ENCODE measurements at regions not wholly inside any gene's neighbourhood (a gene's known extent, or its start where the extent isn't known, plus 50 kb on each side); places are given as distances from the start of the nearest gene placed in this dataset.
A peak's percentile ranks its signal among the peaks of the same experiment; 100 is the strongest.
"Not testable (repeated sequence)": the region's sequence is repeated elsewhere in the genome, so short reads cannot be mapped to it uniquely, and the experiment has no call there.

GRCh38 chr18:66892388-66892787 is 288.5 kb upstream of the CDH19 start:
- H2BK12ac ChIP-seq (ENCODE audit: low read length); H3K79me1 ChIP-seq (ENCODE audit: low read depth, low read length); H2BK120ac ChIP-seq (ENCODE audit: low read depth, low read length); H2BK15ac ChIP-seq (ENCODE audit: low read length); H3K4me1 ChIP-seq (ENCODE audit: control insufficient read depth in 2 of 2, insufficient read depth in 1 of 2, low read depth in 1 of 2, low read length in 2 of 2); H3K27ac ChIP-seq (replicated peaks; ENCODE audit: low read length); H3K23ac ChIP-seq (ENCODE audit: low read depth, low read length, poor library complexity); H2AFZ ChIP-seq (ENCODE audit: low read length); H2BK5ac ChIP-seq (ENCODE audit: low read length); H3K4me3 ChIP-seq (ENCODE audit: low read length in 2 of 2); H3K27me3 ChIP-seq (ENCODE audit: control insufficient read depth in 3 of 3, insufficient read depth in 3 of 3, low read depth in 1 of 3, low read length in 3 of 3); H3K4ac ChIP-seq (ENCODE audit: low read length); DNase-seq (ENCODE audit: low spot score); H4K8ac ChIP-seq (ENCODE audit: low read depth, low read length); H4K91ac ChIP-seq (ENCODE audit: low read depth, low read length, poor library complexity); H3K9ac ChIP-seq (ENCODE audit: low read depth, low read length, poor library complexity); H3K36me3 ChIP-seq (replicated peaks in 1 of 2; ENCODE audit: control insufficient read depth in 2 of 2, insufficient read depth in 2 of 2, low read length in 2 of 2); H3K4me2 ChIP-seq (ENCODE audit: insufficient read depth, low read length, poor library complexity, severe bottlenecking); H3K14ac ChIP-seq (ENCODE audit: low read length); H2AK5ac ChIP-seq (ENCODE audit: low read depth, low read length); H3K18ac ChIP-seq (ENCODE audit: low read length); H3K9me3 ChIP-seq (replicated peaks in 1 of 2; ENCODE audit: control insufficient read depth in 2 of 2, insufficient read depth in 1 of 2, low read depth in 1 of 2, low read length in 2 of 2): not testable (repeated sequence)
- WGBS, 2 donors (ENCODE audit: extremely low coverage in 2 of 2, insufficient read length in 2 of 2, insufficient replicate concordance in 1 of 2), result no CpG with 5 or more reads among the region's 13 CpGs

GRCh38 chr18:66874812-66875474 is 271.1 kb upstream of the CDH19 start:
- H2AK5ac ChIP-seq (ENCODE audit: low read depth, low read length), result no peak overlapping the region
- no peak overlapping the region for H3K4me3 ChIP-seq (ENCODE audit: low read length in 2 of 2)
- no peak overlapping the region for H3K18ac ChIP-seq (ENCODE audit: low read length)
- no peak overlapping the region for H3K27ac ChIP-seq (replicated peaks; ENCODE audit: low read length)
- H3K14ac ChIP-seq (ENCODE audit: low read length), result no peak overlapping the region
- no peak for DNase-seq (ENCODE audit: low spot score)
- H3K4ac ChIP-seq (ENCODE audit: low read length), result no peak overlapping the region
- H3K4me1 ChIP-seq (ENCODE audit: control insufficient read depth in 2 of 2, insufficient read depth in 1 of 2, low read depth in 1 of 2, low read length in 2 of 2), result peaks cover 0 to 3% of the 10 kb centered on the region in 2 donors
- no peak overlapping the region for H2BK15ac ChIP-seq (ENCODE audit: low read length)
- H2BK12ac ChIP-seq (ENCODE audit: low read length), result no peak overlapping the region
- H4K8ac ChIP-seq (ENCODE audit: low read depth, low read length), result no peak overlapping the region
- H3K79me1 ChIP-seq (ENCODE audit: low read depth, low read length), result no peaks in the 10 kb centered on the region
- no peak overlapping the region for H2BK5ac ChIP-seq (ENCODE audit: low read length)
- H2BK120ac ChIP-seq (ENCODE audit: low read depth, low read length), result no peak overlapping the region
- no peaks in the 10 kb centered on the region for H3K27me3 ChIP-seq (ENCODE audit: control insufficient read depth in 3 of 3, insufficient read depth in 3 of 3, low read depth in 1 of 3, low read length in 3 of 3)
- no peaks in the 10 kb centered on the region for H3K9me3 ChIP-seq (replicated peaks in 1 of 2; ENCODE audit: control insufficient read depth in 2 of 2, insufficient read depth in 1 of 2, low read depth in 1 of 2, low read length in 2 of 2)
- no peak overlapping the region for H4K91ac ChIP-seq (ENCODE audit: low read depth, low read length, poor library complexity)
- no peak overlapping the region for H3K9ac ChIP-seq (ENCODE audit: low read depth, low read length, poor library complexity)
- H3K4me2 ChIP-seq (ENCODE audit: insufficient read depth, low read length, poor library complexity, severe bottlenecking), result no peak overlapping the region
- WGBS, 2 donors (ENCODE audit: extremely low coverage in 2 of 2, insufficient read length in 2 of 2, insufficient replicate concordance in 1 of 2), result no CpG with 5 or more reads among the region's 3 CpGs
- no peak overlapping the region for H3K23ac ChIP-seq (ENCODE audit: low read depth, low read length, poor library complexity)
- no peaks in the 10 kb centered on the region for H3K36me3 ChIP-seq (replicated peaks in 1 of 2; ENCODE audit: control insufficient read depth in 2 of 2, insufficient read depth in 2 of 2, low read length in 2 of 2)
- H2AFZ ChIP-seq (ENCODE audit: low read length), result no peak overlapping the region

GRCh38 chr18:66874375-66874774 is 270.5 kb upstream of the CDH19 start:
- H3K23ac ChIP-seq (ENCODE audit: low read depth, low read length, poor library complexity), result no peak overlapping the region
- no peak overlapping the region for H2AK5ac ChIP-seq (ENCODE audit: low read depth, low read length)
- no peak overlapping the region for H2BK5ac ChIP-seq (ENCODE audit: low read length)
- no peak overlapping the region for H3K4ac ChIP-seq (ENCODE audit: low read length)
- DNase-seq (ENCODE audit: low spot score), result no peak
- H2BK15ac ChIP-seq (ENCODE audit: low read length), result no peak overlapping the region
- no peaks in the 10 kb centered on the region for H3K27me3 ChIP-seq (ENCODE audit: control insufficient read depth in 3 of 3, insufficient read depth in 3 of 3, low read depth in 1 of 3, low read length in 3 of 3)
- no peak overlapping the region for H3K27ac ChIP-seq (replicated peaks; ENCODE audit: low read length)
- H3K9me3 ChIP-seq (replicated peaks in 1 of 2; ENCODE audit: control insufficient read depth in 2 of 2, insufficient read depth in 1 of 2, low read depth in 1 of 2, low read length in 2 of 2), result no peaks in the 10 kb centered on the region
- no peak overlapping the region for H4K91ac ChIP-seq (ENCODE audit: low read depth, low read length, poor library complexity)
- H3K4me1 ChIP-seq (ENCODE audit: control insufficient read depth in 2 of 2, insufficient read depth in 1 of 2, low read depth in 1 of 2, low read length in 2 of 2), result peaks cover 0 to 3% of the 10 kb centered on the region in 2 donors
- H3K18ac ChIP-seq (ENCODE audit: low read length), result no peak overlapping the region
- H3K4me3 ChIP-seq (ENCODE audit: low read length in 2 of 2), result no peak overlapping the region
- no peak overlapping the region for H3K9ac ChIP-seq (ENCODE audit: low read depth, low read length, poor library complexity)
- H2BK120ac ChIP-seq (ENCODE audit: low read depth, low read length), result no peak overlapping the region
- no peaks in the 10 kb centered on the region for H3K79me1 ChIP-seq (ENCODE audit: low read depth, low read length)
- H4K8ac ChIP-seq (ENCODE audit: low read depth, low read length), result no peak overlapping the region
- no peaks in the 10 kb centered on the region for H3K36me3 ChIP-seq (replicated peaks in 1 of 2; ENCODE audit: control insufficient read depth in 2 of 2, insufficient read depth in 2 of 2, low read length in 2 of 2)
- H2AFZ ChIP-seq (ENCODE audit: low read length), result no peak overlapping the region
- no peak overlapping the region for H2BK12ac ChIP-seq (ENCODE audit: low read length)
- no peak overlapping the region for H3K14ac ChIP-seq (ENCODE audit: low read length)
- H3K4me2 ChIP-seq (ENCODE audit: insufficient read depth, low read length, poor library complexity, severe bottlenecking), result no peak overlapping the region

- Histone ChIP-seq H2AK5ac (ENCODE audit: low read depth, low read length) (no peak overlapping the region), H2BK15ac (ENCODE audit: low read length) (no peak overlapping the region), H3K4me2 (ENCODE audit: insufficient read depth, low read length, poor library complexity, severe bottlenecking) (no peak overlapping the region), H3K4me1 (ENCODE audit: control insufficient read depth in 2 of 2, insufficient read depth in 1 of 2, low read depth in 1 of 2, low read length in 2 of 2) (peaks cover 0 to 3% of the 10 kb centered on the region in 2 donors), H3K9me3 (replicated peaks in 1 of 2; ENCODE audit: control insufficient read depth in 2 of 2, insufficient read depth in 1 of 2, low read depth in 1 of 2, low read length in 2 of 2) (no peaks in the 10 kb centered on the region), H2BK120ac (ENCODE audit: low read depth, low read length) (no peak overlapping the region), H3K4ac (ENCODE audit: low read length) (no peak overlapping the region), H3K18ac (ENCODE audit: low read length) (no peak overlapping the region), H2AFZ (ENCODE audit: low read length) (peak overlapping the region; percentile 22), H4K8ac (ENCODE audit: low read depth, low read length) (no peak overlapping the region), H2BK5ac (ENCODE audit: low read length) (no peak overlapping the region), H3K27ac (replicated peaks; ENCODE audit: low read length) (no peak overlapping the region), H3K36me3 (replicated peaks in 1 of 2; ENCODE audit: control insufficient read depth in 2 of 2, insufficient read depth in 2 of 2, low read length in 2 of 2) (no peaks in the 10 kb centered on the region), H3K14ac (ENCODE audit: low read length) (no peak overlapping the region), H3K79me1 (ENCODE audit: low read depth, low read length) (no peaks in the 10 kb centered on the region), H3K27me3 (ENCODE audit: control insufficient read depth in 3 of 3, insufficient read depth in 3 of 3, low read depth in 1 of 3, low read length in 3 of 3) (no peaks in the 10 kb centered on the region), H2BK12ac (ENCODE audit: low read length) (no peak overlapping the region), H3K4me3 (ENCODE audit: low read length in 2 of 2) (no peak overlapping the region), H4K91ac (ENCODE audit: low read depth, low read length, poor library complexity) (no peak overlapping the region), H3K9ac (ENCODE audit: low read depth, low read length, poor library complexity) (no peak overlapping the region), H3K23ac (ENCODE audit: low read depth, low read length, poor library complexity) (no peak overlapping the region)
- WGBS, 2 donors (ENCODE audit: extremely low coverage in 2 of 2, insufficient read length in 2 of 2, insufficient replicate concordance in 1 of 2), result no CpG with 5 or more reads among the region's 4 CpGs
- no peak for DNase-seq (ENCODE audit: low spot score)
These were observed 270.0 kb upstream of the CDH19 start for GRCh38 chr18:66873899-66874298.
